ENCODE measurements at regions not wholly inside any gene's neighbourhood (a gene's known extent, or its start where the extent isn't known, plus 50 kb on each side); places are given as distances from the start of the nearest gene placed in this dataset.

DNA sequence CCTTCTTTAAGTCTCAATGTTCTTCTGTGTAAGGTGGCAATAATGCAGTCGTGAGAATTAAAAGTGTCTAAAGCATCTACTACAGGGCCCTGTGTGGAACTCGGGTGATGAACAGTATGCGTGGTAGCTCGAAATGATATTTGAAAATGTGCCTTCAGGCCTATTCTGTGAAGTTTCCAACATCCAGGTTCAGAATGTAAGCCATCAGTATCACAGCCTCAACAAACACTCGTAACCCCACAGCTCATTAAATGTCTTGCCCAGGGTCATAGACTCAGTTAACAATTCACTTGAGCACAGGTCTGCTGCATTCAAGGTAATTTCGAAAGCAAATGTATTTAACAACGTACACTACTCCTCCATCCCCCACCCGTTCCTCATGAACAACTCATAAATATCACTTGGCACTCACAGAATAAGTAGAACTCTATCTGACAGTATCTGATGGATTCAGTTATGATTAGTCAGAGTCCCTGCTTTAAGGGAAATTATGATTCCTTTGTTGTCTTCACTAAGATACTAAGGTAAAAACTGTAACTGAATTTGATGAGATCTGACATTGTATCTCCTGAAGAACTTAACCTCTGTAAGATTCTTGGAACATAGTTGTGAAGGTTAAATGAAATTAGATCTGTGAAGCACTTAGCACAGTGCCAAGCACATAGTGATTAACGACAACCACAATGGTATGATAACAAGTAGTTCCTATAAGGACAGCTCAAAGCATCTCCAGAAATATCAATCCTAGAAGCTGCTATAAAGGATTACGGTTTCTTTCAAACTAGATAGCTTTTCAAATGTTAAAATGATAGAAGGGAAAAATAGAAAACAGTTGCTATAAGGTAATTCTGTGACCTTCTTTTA lies 642.3 kb downstream of the TBL1XR1 start:
- no peak for DNase-seq (ENCODE audit: low spot score)

DNA sequence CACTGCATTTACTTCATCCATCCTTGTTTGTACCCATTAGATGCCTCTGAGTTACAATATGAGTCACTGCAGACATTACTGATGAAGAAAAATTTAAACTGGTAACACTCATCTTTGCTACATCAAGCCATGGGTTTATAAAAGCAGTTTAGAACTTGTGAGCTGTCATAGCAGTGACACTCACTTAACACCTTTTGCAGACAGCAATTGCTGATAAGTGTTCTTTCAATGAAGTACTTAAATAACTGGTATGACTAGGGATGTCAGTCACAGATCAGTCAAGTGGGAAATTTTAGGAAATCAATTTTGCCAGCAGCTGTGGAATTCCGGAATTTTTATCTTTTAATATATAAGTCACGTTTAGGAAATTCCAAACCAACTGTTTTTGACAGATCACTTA lies 643.0 kb downstream of the TBL1XR1 start:
- no peak for DNase-seq (ENCODE audit: low spot score)

DNA sequence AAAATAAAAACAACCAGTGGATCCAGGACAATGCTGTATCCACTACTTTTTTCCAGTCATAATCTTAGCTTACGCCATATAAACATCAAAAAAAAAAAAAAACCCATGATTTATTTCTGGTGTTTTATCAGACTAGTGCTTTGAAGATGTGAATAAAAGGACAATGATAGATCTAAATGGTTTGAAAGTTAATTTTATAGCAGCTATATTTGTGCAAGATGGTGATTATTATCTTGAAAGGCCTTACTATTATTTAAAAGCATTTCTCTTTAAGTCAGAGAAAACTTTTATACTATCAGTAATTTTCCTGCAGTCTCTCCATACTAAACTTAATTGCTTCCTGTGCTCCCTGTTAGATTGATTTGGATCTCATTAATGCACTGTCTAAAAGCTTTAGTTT lies 670.3 kb downstream of the TBL1XR1 start:
- DNase-seq (ENCODE audit: low spot score), result no peak

DNA sequence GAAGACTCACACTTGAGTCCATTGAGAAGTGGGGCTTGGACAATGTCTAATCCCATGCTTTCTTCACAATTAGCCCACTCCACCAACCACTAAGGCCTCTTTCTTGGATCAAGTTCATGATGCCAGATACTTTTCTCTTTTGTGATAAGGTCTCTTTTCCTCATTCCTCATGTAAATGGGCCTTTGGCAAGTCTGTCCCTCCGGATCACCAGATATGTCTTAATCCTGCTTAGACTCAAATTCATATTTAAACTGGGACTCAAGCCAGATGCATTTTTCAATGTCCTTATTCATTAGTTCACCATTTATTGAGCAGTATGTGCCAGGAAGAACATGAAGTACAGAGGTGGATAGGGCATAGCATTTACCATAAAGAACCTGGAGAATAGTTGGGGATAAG lies 671.1 kb downstream of the TBL1XR1 start:
- DNase-seq (ENCODE audit: low spot score), result no peak

DNA sequence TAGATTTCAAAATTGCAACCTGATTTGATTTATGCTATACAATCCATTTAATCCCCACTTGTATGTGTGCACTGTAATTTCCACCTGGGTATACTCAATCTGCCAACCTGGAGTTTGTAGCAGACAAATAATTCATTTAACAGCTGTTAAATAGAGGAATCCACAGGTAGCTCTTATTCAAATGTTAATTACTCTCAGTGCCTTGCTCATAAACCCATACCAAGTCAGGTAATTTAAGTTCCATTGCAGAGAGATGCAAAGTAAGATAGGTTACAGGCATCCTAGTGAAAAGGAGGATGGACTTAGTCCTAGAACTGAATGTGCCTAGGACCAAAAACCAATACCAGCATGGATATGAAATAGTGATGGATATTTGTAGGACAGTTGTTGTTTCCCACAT lies 674.2 kb downstream of the TBL1XR1 start:
- DNase-seq (ENCODE audit: low spot score), result no peak

DNA sequence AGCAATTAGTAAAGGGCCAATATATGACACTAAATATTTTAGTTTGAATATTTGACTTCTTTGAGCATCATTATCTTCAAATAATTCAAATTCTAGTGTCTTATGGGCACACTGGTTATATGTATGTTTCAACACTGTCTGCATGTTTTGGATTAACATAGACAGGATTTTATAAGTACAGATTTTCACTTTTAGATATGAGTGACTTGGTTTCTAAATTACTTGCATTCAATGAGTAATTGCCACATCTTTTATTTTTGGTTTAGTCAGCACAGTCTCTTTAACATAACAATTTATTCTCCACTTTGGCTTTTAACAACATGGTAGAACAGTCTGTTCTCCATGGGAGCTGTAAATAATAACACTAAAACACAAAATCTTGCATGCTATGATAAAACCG lies 674.8 kb downstream of the TBL1XR1 start:
- DNase-seq (ENCODE audit: low spot score), result no peak

DNA sequence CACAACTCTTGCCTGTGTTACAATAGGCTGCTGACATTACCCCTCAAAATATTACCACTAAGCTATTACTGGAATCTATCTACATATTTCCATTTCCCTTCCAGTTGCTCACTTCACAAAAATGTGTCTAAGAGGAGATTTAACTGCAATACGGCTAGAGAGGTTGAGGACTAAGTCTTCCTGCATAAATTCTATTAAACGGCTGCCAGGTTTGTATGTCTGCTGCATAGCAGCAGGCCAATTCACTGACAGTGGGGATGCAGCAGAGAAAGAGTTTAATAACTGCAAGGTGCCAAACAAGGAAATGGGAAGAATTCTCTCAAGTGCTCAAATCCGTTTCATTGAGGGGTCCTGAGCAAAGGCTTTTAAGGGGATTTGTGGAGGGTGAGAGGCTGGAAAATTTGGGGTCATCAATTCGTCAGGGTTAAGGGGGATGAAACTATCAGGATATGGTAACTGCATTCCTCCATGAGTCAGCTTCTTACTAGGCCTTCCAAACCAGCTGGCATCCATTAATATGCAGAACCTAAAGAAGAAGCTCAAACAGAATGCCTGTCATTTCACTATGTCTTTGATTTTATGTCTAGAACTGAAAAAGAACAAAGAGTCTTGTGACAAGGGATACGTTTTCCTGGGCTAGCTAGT lies 675.6 kb downstream of the TBL1XR1 start:
- no peak for DNase-seq (ENCODE audit: low spot score)

DNA sequence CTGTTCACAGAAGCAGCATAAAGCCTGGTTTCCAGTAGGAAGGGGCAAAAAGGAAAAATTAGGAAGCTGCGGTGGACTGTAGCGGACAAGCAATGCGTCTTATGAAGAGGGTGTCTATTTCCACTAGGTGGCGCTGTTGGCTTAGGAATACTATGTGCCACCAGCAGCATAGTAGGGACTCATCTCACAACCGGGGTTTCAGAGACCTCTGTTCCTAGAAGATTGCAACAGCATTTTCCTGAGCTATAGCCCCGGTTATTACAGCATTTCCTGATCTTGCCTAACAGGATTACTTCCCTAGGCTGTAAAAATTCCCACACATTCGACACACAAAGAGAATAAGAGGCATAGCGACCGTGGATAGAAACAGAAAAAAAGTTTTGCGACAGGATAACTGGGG lies 683.0 kb downstream of the TBL1XR1 start:
- DNase-seq (ENCODE audit: low spot score), result no peak

DNA sequence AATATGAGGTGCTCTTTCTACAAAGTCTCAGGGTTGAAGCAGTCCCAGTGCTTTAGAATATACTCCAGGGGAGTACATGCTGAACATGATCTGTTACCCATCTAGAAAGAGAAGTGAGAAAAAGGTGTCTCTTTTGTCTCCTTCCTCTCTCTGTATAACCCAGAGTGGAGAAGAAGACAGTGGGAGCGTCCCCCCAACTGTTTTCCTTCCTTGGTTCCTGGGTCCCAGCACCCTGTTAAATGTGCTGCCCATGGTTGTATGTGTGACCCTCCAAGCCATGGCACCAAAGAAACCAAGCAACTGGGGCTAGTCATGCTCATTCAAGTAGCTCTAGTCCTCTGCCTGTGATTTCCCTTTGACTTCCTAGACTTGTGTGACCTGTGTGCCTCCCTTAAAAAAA lies 683.7 kb downstream of the TBL1XR1 start:
- DNase-seq (ENCODE audit: low spot score), result no peak

DNA sequence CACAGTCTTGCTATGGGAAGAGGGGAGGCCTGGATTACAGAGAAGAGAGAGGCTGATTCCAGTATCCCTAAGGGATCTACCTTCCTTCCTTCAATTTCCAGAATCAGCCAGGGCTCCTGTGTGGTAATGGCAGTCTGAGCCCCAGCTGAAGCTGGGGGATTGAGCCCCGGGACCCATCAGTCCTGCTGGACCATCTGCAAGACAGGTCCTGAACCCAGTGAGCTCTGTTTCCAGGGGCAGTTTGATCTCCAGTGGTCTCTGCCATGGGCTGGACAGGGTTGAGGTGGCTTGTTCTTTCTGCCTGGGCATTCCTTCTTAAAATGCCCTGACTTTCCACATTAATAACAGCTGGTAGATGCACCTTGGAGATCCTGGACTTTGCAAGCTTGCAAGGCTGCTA lies 685.2 kb downstream of the TBL1XR1 start:
- DNase-seq (ENCODE audit: low spot score), result no peak

DNA sequence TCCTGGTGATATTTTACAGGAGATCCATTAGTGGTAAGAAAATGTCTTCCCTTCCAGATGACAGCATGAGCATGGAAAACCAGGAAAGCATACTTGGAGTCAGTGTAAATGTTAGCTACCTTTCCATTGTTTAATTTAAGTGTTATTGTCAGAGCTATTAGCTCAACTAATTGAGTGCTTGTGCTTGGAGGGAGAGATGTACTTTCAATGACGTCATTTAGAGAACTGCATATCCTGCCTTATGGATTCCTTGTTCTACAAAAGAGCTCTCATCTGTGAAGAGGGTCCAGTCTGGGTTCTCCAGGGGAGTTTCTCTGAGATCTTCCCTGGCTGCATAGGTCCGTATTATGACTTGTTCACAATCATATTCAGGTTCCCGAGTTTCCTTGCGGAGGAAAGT lies 687.2 kb downstream of the TBL1XR1 start:
- DNase-seq (ENCODE audit: low spot score), result no peak

DNA sequence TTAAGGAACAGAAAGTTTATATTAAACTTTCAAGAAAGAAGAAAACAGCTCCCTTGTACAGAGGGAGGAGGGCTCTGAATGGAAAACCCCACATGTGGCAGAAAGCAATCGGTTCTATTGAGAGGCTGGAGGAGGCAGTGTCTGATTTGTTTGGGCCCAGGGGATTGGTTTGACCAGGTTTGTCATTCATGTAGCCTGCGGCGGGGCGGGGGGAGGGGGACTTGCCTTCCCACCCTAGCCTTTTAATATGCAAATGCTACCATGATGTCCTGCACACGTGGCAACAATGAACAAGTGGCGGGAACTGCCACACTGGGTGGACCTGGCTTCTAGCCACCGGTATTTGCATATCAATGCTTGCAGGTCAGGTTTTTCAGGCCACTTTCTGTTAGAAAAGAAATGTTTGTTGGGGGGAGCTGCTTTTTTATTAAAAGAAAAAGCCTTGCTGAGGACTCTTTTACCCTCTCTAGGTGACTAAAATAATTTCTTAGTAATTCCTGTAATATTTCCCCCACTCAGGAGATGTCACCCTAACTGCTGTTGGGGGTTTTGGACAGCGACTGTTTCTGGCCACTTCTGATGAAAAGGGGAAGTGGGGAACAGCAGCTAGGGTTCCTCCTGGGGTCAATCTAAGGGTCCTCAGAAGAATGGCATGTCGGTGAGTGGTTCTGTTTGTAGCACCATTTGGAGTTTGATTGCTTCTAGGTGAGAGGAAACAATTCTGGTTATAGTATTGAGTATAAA lies 691.2 kb downstream of the TBL1XR1 start:
- DNase-seq (ENCODE audit: low spot score), result no peak

DNA sequence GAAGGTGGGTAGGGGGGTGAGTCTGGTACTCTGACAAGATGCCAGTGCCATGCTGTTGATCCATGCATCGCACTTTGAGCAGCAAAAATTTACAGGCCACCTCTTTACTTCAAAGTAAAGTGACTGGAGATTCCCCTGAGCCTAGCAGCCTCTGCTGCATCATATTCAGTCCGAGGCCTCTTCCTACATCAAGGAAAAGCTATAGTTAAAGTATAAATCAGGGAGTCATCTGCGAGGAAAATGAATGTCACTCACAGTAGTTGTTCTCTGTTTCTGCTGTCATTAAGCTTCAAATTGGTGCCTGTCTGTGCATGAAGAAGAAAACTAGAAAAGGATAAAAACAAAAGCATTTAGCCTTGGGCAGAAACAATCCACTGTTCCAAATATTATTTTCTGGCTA lies 706.2 kb downstream of the TBL1XR1 start:
- no peak for DNase-seq (ENCODE audit: low spot score)

DNA sequence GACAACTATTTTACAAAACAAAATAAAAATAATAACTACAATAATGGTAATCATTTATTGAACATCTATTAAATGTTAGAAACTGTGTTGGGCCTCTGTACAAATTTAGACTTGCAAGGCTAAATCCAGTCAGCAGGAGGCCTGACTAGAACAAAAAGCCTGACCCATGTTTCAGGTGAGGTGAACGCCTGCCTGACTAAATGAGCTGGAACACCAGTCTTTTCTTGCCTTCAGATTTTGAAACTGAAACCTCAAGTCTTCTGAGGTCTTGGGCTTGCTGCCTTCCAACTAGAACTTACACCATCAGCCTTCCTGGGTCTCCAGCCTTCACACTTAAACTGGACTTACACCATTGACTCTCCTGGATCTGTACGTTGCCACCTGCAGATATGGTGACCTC lies 706.9 kb downstream of the TBL1XR1 start:
- no peak for DNase-seq (ENCODE audit: low spot score)

DNA sequence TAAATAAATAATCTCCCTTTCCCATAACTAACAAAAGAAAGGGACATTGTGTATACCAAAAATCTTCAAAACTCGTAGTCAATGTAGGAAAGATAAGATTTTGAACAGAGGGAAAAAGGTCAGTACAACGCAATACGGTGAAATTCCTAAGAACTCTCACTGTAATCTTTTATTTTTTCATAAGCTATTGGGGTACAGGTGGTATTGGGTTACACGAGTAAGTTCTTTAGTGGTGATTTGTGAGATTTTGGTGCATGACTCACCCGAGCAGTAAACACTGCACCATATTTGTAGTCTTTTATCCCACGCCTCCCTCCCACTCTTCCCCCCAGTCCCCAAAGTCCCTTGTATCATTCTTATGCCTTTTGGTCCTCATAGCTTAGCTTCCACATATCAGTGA lies 718.0 kb downstream of the TBL1XR1 start:
- DNase-seq (ENCODE audit: low spot score), result no peak

DNA sequence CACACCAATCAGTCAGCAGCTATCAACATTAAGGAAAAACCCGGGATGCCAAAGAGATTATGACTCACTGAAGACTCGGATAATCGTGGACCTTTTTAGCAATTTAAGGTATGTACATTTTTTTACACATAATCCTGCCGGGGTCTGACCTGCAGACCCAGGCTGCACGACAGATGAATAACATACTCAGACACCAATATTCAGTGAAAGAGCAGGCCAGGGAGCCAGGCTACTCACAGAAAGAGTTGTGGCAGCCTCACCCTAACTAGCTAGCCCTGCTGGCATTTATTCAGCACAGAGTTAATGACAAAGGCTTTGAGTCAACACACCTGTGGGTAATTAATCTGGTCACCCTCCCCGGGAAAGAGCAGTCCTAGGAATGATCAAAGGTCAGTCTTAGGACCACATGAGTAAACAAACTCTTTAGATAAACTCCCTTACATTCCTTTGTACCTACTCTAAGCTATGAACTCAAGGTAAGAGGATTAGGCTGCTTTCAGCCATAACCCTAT lies 727.5 kb downstream of the TBL1XR1 start:
- no peak for DNase-seq (ENCODE audit: low spot score)

DNA sequence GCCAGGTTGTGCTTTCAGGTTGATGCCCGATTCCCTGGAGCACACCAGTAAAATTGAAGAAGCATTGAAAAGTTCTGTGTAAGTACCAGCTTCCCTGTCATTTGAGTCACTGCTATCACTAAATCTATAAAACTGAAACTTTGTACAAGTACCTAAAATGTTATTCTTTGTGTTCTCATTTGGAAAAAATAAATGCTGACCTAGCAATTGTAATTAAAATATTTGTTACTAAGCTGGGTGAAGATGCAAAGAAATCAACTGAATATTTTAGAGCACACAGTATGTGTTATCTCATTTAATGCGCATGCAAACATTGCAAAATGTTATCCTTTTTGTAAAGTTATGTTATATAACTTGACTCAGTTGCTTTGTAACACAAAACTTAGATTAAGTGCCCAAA lies 733.7 kb downstream of the TBL1XR1 start:
- DNase-seq (ENCODE audit: low spot score), result no peak

DNA sequence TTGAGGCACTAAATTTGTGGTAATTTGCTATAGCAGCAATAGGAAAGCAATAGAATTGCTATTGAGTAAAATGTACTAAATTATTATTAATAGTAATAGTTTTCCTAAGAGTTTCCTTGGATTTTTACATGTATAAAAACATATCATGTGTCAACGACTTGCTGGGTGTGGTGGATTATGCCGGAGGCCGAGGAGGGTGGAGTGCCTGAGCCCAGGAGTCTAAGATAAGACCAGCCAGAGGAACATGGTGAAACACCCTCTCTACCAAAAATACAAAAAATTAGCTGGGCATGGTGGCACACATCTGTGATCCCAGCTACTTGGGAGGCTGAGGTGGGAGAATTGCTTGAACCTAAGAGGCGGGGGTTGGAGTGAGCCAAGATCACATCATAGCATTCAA lies 749.9 kb downstream of the TBL1XR1 start:
- no peak for DNase-seq (ENCODE audit: low spot score)

DNA sequence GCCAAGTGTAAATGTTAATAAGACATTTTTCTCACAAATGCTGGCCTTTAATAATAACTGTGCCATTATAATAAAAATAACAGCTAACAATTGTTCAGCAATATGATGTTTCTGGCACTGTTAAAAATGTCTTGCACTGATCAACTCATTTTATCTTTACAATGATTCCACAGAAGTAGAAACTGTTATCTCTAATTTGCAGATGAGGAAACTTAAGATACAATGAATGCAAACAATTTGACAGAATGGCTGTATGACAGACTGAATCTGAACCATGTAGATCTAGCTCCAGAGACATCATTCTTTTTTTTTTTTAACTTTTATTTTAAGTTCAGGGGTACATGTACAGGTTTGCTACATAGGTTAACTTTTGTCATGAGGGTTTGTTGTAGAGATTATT lies 755.0 kb downstream of the TBL1XR1 start:
- DNase-seq (ENCODE audit: low spot score), result no peak

DNA sequence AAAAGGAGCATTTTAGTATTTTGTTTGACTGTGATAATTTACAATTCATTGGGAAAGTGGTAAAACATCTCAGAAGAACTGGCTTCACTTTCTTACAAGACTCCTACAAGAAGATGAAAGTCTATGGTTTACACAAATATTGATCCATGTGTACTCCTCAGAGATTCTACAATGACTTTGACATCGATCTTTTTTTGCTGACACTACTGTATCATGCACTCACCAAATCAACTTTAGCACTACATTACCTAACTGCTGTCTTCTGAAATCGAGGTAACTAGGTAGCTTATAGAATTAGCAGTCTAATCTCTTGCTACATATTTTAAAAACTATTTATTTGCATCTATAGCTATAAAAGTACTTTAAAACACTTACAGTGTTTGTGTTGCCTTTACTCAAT lies 757.6 kb downstream of the TBL1XR1 start:
- no peak for DNase-seq (ENCODE audit: low spot score)

DNA sequence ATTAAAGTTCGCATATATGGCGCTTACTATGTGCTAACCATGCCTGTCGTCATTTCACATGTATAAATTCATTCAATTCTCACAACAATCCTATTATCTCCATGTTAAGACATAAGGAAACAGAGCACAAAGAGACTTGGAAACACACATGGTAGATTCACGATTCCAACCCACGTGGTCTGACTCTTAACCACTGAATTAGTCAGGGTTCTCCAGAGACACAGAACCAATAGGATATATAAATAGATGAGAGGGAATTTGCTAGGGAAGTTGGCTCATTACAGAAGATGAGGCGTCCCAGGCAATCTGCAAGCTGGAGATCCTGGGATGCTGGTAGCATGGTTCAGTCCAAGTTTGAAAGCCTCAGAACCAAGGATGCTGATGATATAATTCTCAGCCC lies 765.3 kb downstream of the TBL1XR1 start:
- DNase-seq (ENCODE audit: low spot score), result no peak

DNA sequence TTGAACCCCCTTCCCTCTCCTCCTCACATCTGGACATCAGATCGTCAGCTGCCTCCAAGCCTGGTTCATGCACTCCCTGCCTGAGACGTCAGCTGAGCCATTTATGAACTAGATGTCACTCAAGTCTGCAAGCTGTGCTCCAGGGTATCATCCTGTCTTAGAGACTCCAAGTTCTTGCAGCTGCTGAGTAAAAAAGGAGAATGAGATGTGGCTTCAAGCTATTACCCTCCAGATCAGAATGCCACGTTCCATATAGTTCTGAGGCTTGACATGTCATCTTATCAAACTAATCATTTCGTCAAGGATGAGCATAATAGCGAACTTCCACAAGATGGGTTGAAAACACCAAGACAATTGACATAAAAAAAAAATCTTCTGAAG lies 766.3 kb downstream of the TBL1XR1 start:
- no peak for DNase-seq (ENCODE audit: low spot score)

All from ureter (tissue), 1 donor.